Stimulated activated CD4-positive, alpha-beta T cell treated with anti-CD3 and anti-CD28 coated beads, TNF-alpha, amount 100 ng/mL, for 24 hours (primary cell): ENCODE measurements at regions not wholly inside any gene's neighbourhood (a gene's known extent, or its start where the extent isn't known, plus 50 kb on each side); places are given as distances from the start of the nearest gene placed in this dataset.
"Not testable (repeated sequence)": the region's sequence is repeated elsewhere in the genome, so short reads cannot be mapped to it uniquely, and the experiment has no call there.

Experiments
- DNase-seq, 3 experiments: peaks; one replicate each; pipeline ENCODE4 v3.0.0-alpha.2; 2020; ENCODE audit warnings: low read depth in 3 of 3

DNA sequence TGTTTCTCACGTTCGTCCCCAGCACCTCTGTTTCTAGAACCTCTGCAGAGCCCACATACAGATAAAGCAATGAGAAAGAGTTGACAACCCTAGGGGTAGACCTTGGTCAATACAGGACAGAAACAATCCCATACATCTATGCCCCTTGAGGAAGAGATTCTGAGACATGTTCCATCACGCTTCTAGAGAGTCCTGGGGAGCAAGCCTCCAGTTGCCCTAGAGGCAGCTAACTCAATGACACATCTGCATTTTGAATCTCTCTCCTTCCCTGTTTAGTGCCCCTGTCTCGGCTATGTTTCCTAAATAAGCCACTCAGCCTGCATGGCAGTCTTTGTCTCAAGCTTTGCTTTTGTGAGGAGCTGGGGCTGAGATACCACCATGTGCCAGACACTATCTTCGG is 435.3 kb downstream of the CD83 start:
- no peak for DNase-seq

DNA sequence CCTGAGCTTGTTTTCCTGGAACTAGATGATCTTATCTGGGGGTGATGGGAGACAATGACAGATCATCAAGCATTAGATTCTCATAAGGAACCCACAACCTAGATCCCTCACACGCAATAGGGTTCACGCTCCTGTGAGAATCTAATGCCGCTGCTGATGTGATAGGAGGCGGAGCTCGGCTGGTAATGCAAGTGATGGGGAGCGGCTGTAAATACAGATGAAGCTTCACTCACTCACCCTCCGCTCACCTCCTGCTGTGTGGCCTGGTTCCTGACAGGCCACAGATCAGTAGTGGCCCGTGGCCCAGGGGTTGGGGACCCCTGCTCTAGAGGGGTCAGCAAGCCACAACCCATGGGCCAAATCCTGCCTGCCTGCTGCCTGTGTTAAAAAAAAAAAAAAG is 435.9 kb downstream of the CD83 start:
- no peak for DNase-seq

DNA sequence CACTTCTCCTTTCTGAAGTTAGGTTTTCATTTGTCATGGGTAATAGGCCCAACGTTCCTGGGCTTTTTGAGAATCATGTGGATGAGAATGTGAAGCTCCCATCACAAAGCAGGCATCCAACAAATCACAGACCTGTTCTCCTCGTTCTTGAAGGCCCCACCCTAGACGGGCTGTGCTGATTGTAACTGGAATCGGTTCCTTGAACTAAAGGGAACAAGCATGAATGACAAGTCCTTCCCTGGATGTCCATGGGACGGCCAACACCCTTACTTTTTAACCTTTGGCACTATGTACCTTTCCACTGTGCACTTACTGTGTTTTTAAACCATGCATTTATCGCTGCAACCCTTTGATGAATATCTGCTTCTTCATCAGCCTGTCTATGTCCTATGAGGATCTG is 438.2 kb downstream of the CD83 start:
- no peak for DNase-seq

- DNase-seq: no peak
Observed at GRCh38 chr6:14559746-14560536, 442.4 kb downstream of the CD83 start.

DNA sequence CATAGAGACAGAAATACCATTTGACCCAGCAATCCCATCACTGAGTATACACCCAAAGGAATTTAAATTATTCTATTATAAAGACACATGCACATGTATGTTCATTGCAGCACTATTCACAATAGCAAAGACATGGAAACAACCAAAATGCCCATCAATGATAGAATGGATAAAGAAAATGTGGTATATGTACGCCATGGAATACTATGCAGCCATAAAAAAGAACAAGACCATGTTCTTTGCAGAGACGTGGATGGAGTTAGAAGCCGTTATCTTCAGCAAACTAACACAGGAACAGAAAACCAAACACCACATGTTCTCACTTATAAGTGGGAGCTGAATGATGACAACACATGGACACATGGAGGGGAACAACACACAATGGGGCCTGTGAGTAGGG is 444.0 kb downstream of the CD83 start:
- not testable (repeated sequence) for DNase-seq

GRCh38 chr6:14567842-14568241 is 450.3 kb downstream of the CD83 start:
- DNase-seq: no peak

DNA sequence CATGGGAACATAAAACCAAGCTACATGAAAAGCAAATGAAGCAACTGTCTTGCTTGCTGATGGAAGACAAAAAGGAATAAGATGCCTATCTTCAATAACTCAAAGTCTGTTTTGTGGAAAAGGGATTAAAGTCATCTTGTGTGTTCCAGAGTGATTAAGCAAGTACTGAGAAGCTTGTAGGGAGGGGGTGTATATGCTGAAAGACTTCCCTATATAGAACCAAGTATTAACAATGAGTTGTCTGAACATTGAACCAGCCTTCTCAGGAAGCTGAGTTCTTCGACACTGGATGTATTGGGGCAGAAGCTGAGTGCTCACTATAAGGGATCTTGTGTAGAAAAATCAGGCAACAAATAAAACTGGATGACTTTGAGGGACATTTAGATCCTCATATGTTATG is 451.8 kb downstream of the CD83 start:
- DNase-seq: no peak

GRCh38 chr6:14569874-14570273 is 452.3 kb downstream of the CD83 start:
- DNase-seq: not testable (repeated sequence)

- no peak for DNase-seq
Observed at GRCh38 chr6:14571001-14571400, 453.4 kb downstream of the CD83 start.

GRCh38 chr6:14571746-14572145 is 454.2 kb downstream of the CD83 start:
- no peak for DNase-seq

- no peak for DNase-seq
Observed at GRCh38 chr6:14573267-14573666, 455.7 kb downstream of the CD83 start.

DNA sequence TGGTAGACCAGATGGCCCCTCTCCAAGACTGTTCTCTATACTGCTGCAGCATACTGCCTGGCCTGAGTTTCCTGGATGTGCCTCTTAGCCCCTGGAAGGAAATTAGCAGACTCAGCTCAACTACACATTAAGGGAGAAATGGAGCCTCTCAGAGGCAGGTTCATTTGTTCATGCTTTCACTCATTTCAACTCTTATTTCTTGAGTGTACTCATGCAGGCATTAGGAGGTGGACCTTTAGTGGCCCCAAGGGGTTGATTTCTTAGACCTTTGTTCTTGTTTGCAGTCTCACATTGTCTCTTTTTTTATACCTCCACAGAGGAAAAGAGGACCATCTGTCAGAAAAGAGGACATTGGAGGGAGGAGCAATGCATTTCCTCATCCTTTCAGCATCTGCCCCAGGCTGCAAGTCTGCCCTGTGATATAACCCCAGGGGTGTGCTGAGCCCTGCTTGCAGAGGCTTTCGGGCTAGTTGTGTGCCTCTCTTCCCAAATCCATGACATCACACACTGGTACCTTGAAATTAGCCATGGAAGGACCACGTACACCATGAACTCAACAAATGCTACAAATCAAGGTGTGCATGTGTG is 456.2 kb downstream of the CD83 start:
- DNase-seq: no peak

DNA sequence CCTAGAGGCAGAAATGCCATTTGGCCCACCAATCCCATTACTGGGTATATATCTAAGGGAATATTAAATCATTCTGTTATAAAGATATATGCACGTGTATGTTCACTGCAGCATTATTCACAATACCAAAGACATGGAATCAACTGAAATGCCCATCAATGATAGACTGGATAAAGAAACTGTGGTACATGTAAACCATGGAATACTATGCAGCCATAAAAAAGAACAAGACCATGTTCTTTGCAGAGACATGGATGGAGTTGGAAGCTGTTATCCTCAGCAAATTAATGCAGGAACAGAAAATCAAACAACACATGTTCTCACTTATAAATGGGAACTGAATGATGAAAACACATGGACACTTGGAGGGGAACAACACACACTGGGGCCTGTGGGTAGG is 458.4 kb downstream of the CD83 start:
- DNase-seq: no peak

- DNase-seq: no peak
Observed at GRCh38 chr6:14578994-14579393, 461.4 kb downstream of the CD83 start.

DNA sequence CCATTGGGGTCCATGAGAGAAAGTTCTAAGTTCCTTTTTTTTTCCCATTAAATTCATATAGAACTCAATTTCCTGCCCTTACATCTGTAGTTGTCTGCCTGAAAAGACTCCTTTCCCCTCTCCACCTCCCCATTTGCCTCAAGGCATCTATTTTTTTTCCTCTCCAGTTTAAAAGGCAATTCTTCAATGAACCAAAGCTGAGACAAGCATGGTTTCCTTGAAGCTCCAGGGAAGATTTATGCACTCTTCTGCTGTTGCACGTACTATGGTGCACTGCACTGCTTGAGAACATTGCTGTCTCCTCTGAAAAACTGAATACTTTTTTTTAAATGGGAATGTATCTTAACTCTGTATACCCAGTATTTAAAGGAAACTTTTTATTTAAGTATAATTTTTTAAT is 465.2 kb downstream of the CD83 start:
- no peak for DNase-seq

DNA sequence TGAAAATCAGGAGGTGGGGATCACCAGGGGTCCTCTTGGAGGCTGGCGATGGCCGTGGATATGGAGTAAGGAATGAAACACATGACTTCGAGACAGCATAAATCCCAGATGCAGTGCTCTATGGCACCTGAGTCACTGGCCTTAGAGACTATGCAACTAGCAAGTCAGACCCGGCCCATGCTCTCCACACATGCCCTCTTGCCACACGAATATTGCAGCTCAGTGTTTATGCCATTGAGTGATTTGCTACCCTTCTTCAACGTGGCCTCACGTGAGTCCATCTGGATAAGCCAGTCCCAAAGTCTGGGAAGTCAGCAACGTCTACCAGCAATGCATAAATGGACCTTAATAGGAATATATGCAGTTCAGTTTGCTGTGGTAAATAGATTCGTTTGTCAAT is 466.3 kb downstream of the CD83 start:
- DNase-seq: no peak

DNA sequence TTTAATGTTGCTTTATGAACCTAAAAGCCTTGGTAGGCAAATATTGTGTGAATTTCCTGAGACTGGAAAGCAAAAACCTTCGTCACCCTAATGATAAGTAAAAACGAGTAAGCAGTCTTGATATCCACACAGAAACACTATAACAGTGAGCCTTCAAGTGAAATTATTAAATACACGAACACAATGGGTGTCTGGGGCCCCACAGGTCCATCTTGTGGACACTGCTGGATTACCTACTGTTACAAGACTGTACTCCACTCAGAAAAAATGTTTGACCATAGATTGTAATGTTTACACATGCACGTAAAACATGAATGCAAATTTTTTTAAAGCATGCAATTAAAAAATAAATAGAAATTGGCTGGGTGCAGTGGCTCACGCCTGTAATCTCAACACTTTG is 466.9 kb downstream of the CD83 start:
- DNase-seq: no peak

DNA sequence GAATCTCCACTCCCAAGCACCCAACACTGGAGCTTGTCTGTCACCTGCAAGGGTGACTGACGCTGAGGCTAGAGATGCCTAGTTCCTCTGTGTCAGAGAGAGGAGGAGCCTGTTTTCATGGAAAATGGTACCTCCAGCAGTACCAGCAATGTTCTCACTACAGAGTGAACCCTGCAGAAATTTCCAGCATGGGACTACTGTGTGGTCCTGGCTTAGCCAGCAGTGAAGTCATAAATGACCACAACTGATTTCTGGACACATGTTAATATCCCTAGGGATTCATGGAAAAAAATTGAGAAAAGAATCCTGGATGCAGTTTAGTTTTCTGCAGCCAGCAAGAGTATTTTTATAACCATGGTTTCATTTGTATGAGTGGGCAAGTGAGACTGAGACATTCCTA is 468.1 kb downstream of the CD83 start:
- no peak for DNase-seq

DNA sequence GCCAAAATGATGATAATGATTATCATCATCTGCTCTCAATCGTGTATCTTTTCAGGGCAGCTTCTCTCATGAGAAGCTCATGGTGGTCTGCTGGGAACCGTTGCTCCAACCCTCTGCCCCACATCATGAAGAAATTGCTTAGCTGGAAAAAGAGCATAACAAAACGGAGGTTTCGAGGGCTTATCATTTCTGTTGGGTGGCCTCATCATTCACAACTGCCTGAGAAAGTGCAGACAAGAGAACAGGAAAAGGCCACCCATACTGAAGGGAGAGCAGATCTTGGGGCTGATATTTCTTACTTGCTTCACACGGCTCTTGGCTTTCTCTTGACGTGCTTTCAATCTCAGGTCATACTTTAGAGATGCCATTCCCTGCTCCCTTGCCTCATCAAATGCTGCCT is 471.6 kb downstream of the CD83 start:
- no peak for DNase-seq

GRCh38 chr6:14590586-14590985 is 473.0 kb downstream of the CD83 start:
- no peak for DNase-seq

- DNase-seq: no peak
Observed at GRCh38 chr6:14591998-14592397, 474.4 kb downstream of the CD83 start.

DNA sequence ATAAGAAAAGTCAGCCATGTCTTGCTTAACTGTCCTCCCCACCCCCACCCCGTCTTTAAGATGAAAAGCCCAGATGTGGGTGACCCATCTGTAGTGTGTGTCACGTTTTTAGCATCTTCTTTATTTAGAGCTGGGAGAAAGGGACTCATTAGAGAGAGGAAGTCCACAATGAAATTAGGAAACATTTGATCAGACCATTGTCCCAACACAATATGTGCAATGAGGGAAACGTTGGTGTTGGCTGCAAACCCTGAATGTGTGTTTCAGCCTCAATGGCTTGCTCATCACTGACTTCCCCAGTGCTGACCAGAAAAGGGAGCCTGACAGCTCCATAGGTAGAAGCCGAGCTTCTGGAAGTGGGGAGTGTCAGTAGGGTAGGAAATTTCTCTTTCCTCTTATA is 475.7 kb downstream of the CD83 start:
- no peak for DNase-seq

DNA sequence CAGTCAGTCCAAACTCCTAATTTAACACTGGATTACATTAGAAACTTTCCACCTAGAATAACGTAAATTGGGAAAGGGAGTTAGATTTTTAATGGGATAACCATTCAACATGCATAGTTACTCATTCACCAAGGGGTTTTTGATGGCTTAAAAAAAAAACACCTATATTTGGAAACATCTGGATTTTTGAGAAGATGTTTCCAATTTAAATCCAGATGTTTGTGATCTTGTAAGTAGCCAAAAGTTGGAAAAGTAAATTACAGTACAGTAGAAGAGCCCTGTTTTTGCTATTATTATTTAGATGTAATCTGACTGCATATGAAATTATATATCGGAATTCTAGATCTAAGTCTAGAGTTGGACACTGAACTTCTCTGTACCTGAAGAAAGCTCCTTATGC is 478.2 kb downstream of the CD83 start:
- no peak for DNase-seq

DNA sequence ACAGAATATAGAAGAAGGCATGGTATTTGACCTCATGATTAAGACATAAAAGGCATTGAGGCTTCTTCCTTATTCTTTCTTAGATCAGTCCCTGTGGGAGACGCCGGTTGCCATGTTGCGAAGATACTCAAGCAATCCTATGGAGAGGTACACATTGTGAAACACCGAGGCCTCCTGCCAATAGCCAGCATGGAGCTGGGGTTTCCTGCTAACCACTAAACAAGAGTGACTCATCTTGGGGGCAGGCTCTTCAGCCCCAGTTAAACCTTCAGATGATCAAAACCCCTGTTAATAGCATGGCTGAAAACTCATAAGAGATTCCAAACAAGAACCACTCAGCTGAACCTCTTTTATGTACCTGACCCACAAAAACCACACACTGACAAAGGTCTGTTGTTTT is 478.8 kb downstream of the CD83 start:
- DNase-seq: peak in 1 of 3 experiments; percentile 8
